ENCODE measurements at regions not wholly inside any gene's neighbourhood (a gene's known extent, or its start where the extent isn't known, plus 50 kb on each side); places are given as distances from the start of the nearest gene placed in this dataset.

- Mint-ChIP-seq H3K27ac (peak overlapping the region in 1 of 3 experiments; percentile 62; a peak in 1 of 7 replicates), H3K4me3 (no peak overlapping the region), H3K9me3 (peaks cover 11 to 12% of the 10 kb centered on the region in 2 experiments; a peak in 4 of 5 replicates), H3K4me1 (no peaks in the 10 kb centered on the region; a peak in 1 of 4 replicates), H3K27me3 (ENCODE audit: low read depth) (no peaks in the 10 kb centered on the region), H3K36me3 (ENCODE audit: insufficient read depth in 1 of 3, low read depth in 3 of 3) (peaks cover 0 to 4% (median 0%) of the 10 kb centered on the region in 3 experiments; a peak in 2 of 7 replicates)
- no peak overlapping the region for H2BK20ac ChIP-seq (ENCODE audit: low read depth, low read length, poor library complexity, severe bottlenecking)
- H3K4me1 ChIP-seq (ENCODE audit: insufficient read depth, low read length): no peaks in the 10 kb centered on the region
- no peaks in the 10 kb centered on the region for H3K23me2 ChIP-seq (ENCODE audit: insufficient read length, low read depth, low read length, poor library complexity, severe bottlenecking)
- H2BK5ac ChIP-seq (ENCODE audit: insufficient read length, low read length): no peak overlapping the region
- H3K18ac ChIP-seq (ENCODE audit: insufficient read length, low read depth, low read length): no peak overlapping the region
- H2BK12ac ChIP-seq (ENCODE audit: insufficient read length, low read depth, low read length): no peak overlapping the region
- no peak overlapping the region for H2BK120ac ChIP-seq (ENCODE audit: low read depth, low read length, poor library complexity, severe bottlenecking)
- no peak overlapping the region for H3T11ph ChIP-seq (ENCODE audit: low read length)
- no peak overlapping the region for H3K56ac ChIP-seq (ENCODE audit: insufficient read length, low read depth, low read length)
- H3K27me3 ChIP-seq (ENCODE audit: insufficient read depth, low read length): no peaks in the 10 kb centered on the region
- WGBS (ENCODE audit: extremely low coverage, insufficient read length, low lambda C conversion rate): no CpG with 5 or more reads among the region's 13 CpGs
- no peak overlapping the region for H4K91ac ChIP-seq (ENCODE audit: insufficient read length, low read depth, low read length)
- H3K9me3 ChIP-seq (ENCODE audit: control insufficient read depth, low read depth, low read length): no peaks in the 10 kb centered on the region
- H3K79me2 ChIP-seq (ENCODE audit: insufficient read depth, low read length): no peaks in the 10 kb centered on the region
- H4K8ac ChIP-seq (replicated peaks; ENCODE audit: insufficient read length, low read depth, low read length): no peak overlapping the region
- no peaks in the 10 kb centered on the region for H4K20me1 ChIP-seq (ENCODE audit: control insufficient read depth, insufficient read depth, insufficient read length)
- no peak overlapping the region for H3K4ac ChIP-seq (ENCODE audit: low read depth, low read length)
- no peak overlapping the region for H3K4me2 ChIP-seq (ENCODE audit: insufficient read depth, insufficient read length, low read length)
- H3K23ac ChIP-seq (ENCODE audit: insufficient read length, low read depth, low read length): no peak overlapping the region
- no peak overlapping the region for H3K27ac ChIP-seq (ENCODE audit: insufficient read length, low read depth, low read length)
- no peak overlapping the region for H2AK5ac ChIP-seq (ENCODE audit: insufficient read length, low read length)
- no peak overlapping the region for H2AFZ ChIP-seq (ENCODE audit: low read length)
- TF ChIP-seq CTCF (conservative IDR thresholded peaks at IDR 0.05): no peak
- H4K5ac ChIP-seq (ENCODE audit: insufficient read length, low read depth, low read length): no peak overlapping the region
- H3K79me1 ChIP-seq (ENCODE audit: insufficient read depth, low read depth, low read length, poor library complexity, severe bottlenecking): no peaks in the 10 kb centered on the region
- no peak overlapping the region for H3K14ac ChIP-seq (ENCODE audit: insufficient read depth, low read length)
- DNase-seq: no peak
- H2BK15ac ChIP-seq (ENCODE audit: low read depth, low read length): no peak overlapping the region
- H3K9ac ChIP-seq (ENCODE audit: extremely low read depth, insufficient read length, low read length): no peak overlapping the region
These were observed 497.0 kb upstream of the FSIP2 start for GRCh38 chr2:185241556-185241955.

All from H9 (cell line).